ENCODE measurements at regions not wholly inside any gene's neighbourhood (a gene's known extent, or its start where the extent isn't known, plus 50 kb on each side); places are given as distances from the start of the nearest gene placed in this dataset.

- Mint-ChIP-seq H3K9me3 (peaks cover 0 to 2% (median 0%) of the 10 kb centered on the region in 7 donors), H3K36me3 (no peaks in the 10 kb centered on the region), H3K4me1 (peaks cover 3% of the 10 kb centered on the region), H3K4me3 (no peak overlapping the region), H3K27ac (peak overlapping the region in 1 of 7 donors; percentile 52), H3K27me3 (ENCODE audit: low read depth in 3 of 3) (peaks cover 0 to 6% (median 0%) of the 10 kb centered on the region in 3 donors)
- Histone ChIP-seq H4K20me1 (ENCODE audit: insufficient read depth, low read length) (no peaks in the 10 kb centered on the region), H3K4me2 (replicated peaks; ENCODE audit: extremely low read depth, low read length, poor library complexity, severe bottlenecking) (no peak overlapping the region), H3K9ac (ENCODE audit: insufficient read depth, low read length, poor library complexity, severe bottlenecking) (no peak overlapping the region), H3K4me1 (ENCODE audit: control insufficient read depth in 1 of 2, insufficient read depth in 2 of 2, low read length in 2 of 2) (no peaks in the 10 kb centered on the region), H3K36me3 (replicated peaks in 1 of 2; ENCODE audit: control insufficient read depth in 1 of 2, insufficient read depth in 2 of 2, low read length in 2 of 2) (no peaks in the 10 kb centered on the region), H3K4me3 (replicated peaks in 1 of 3; ENCODE audit: low read depth in 2 of 3, low read length in 3 of 3) (no peak overlapping the region), H3K27ac (ENCODE audit: low read depth in 1 of 2, low read length in 2 of 2) (no peak overlapping the region), H3K27me3 (ENCODE audit: control insufficient read depth in 2 of 2, insufficient read depth in 2 of 2, low read length in 2 of 2) (no peaks in the 10 kb centered on the region), H3K79me2 (ENCODE audit: insufficient read depth, low read length) (no peaks in the 10 kb centered on the region), H3K9me3 (replicated peaks in 1 of 2; ENCODE audit: control insufficient read depth in 1 of 2, insufficient read depth in 1 of 2, low read length in 2 of 2) (no peaks in the 10 kb centered on the region), H2AFZ (ENCODE audit: insufficient read depth, low read depth, low read length, poor library complexity, severe bottlenecking) (no peak overlapping the region)
- no CpG with 5 or more reads among the region's 2 CpGs for WGBS (ENCODE audit: insufficient coverage)
- TF ChIP-seq CTCF (IDR thresholded peaks at IDR 0.05), result no peak
- intact Hi-C loops (cut with micrococcal nuclease), result no loop called here
- DNase-seq, result no peak
These were observed 51.6 kb upstream of the DEUP1 start for GRCh38 chr11:93278976-93279375.

- WGBS (ENCODE audit: insufficient coverage), result no CpG with 5 or more reads among the region's 1 CpG
- intact Hi-C loops (cut with micrococcal nuclease), result no loop called here
- H3K4me2 ChIP-seq (replicated peaks; ENCODE audit: extremely low read depth, low read length, poor library complexity, severe bottlenecking), result no peak overlapping the region
These were observed 50.6 kb upstream of the DEUP1 start for GRCh38 chr11:93279851-93280347.

More at GRCh38 chr11:93279851-93280347, 50.6 kb upstream of the DEUP1 start:
- no peak overlapping the region for H3K27ac ChIP-seq (ENCODE audit: low read depth in 1 of 2, low read length in 2 of 2)
- peaks cover 0 to 2% (median 0%) of the 10 kb centered on the region in 7 donors for H3K9me3 Mint-ChIP-seq
- H3K79me2 ChIP-seq (ENCODE audit: insufficient read depth, low read length), result no peaks in the 10 kb centered on the region
- DNase-seq, result no peak
- H3K27me3 Mint-ChIP-seq (ENCODE audit: low read depth in 3 of 3), result peaks cover 0 to 6% (median 0%) of the 10 kb centered on the region in 3 donors
- H3K27me3 ChIP-seq (ENCODE audit: control insufficient read depth in 2 of 2, insufficient read depth in 2 of 2, low read length in 2 of 2), result no peaks in the 10 kb centered on the region
- no peak overlapping the region for H3K4me3 ChIP-seq (replicated peaks in 1 of 3; ENCODE audit: low read depth in 2 of 3, low read length in 3 of 3)
- H3K36me3 ChIP-seq (replicated peaks in 1 of 2; ENCODE audit: control insufficient read depth in 1 of 2, insufficient read depth in 2 of 2, low read length in 2 of 2), result no peaks in the 10 kb centered on the region
- no peaks in the 10 kb centered on the region for H3K4me1 ChIP-seq (ENCODE audit: control insufficient read depth in 1 of 2, insufficient read depth in 2 of 2, low read length in 2 of 2)
- H2AFZ ChIP-seq (ENCODE audit: insufficient read depth, low read depth, low read length, poor library complexity, severe bottlenecking), result no peak overlapping the region
- no peak overlapping the region for H3K27ac Mint-ChIP-seq
- no peaks in the 10 kb centered on the region for H3K9me3 ChIP-seq (replicated peaks in 1 of 2; ENCODE audit: control insufficient read depth in 1 of 2, insufficient read depth in 1 of 2, low read length in 2 of 2)
- H3K9ac ChIP-seq (ENCODE audit: insufficient read depth, low read length, poor library complexity, severe bottlenecking), result no peak overlapping the region
- peaks cover 3% of the 10 kb centered on the region for H3K4me1 Mint-ChIP-seq
- H4K20me1 ChIP-seq (ENCODE audit: insufficient read depth, low read length), result no peaks in the 10 kb centered on the region
- H3K36me3 Mint-ChIP-seq, result no peaks in the 10 kb centered on the region
- no peak overlapping the region for H3K4me3 Mint-ChIP-seq
- TF ChIP-seq CTCF (IDR thresholded peaks at IDR 0.05), result no peak

Data from CD14-positive monocyte (primary cell).